ENCODE measurements at regions not wholly inside any gene's neighbourhood (a gene's known extent, or its start where the extent isn't known, plus 50 kb on each side); places are given as distances from the start of the nearest gene placed in this dataset.

GRCh38 chr7:53740971-53741370, 705.5 kb downstream of the POM121L12 start:
- Mint-ChIP-seq H3K27me3 (no peaks in the 10 kb centered on the region), H3K4me1 (no peaks in the 10 kb centered on the region), H3K36me3 (ENCODE audit: low read depth) (no peaks in the 10 kb centered on the region), H3K4me3 (no peak overlapping the region), H3K27ac (no peak overlapping the region), H3K9me3 (ENCODE audit: low read depth) (peaks cover 20% of the 10 kb centered on the region)
- DNase-seq (no peak), ATAC-seq (no peak)
- POLR2A ChIA-PET: no interaction called here
- CTCF ChIA-PET: interaction anchor here (0.5 kb wide), 1 partner anchor 1019 kb away, joined by 3 read pairs; no protein-coding TSS in a partner anchor
- intact Hi-C loops (cut with DNase I, micrococcal nuclease): no loop called here

GRCh38 chr7:53743697-53744402, 708.4 kb downstream of the POM121L12 start:
- ATAC-seq (no peak), DNase-seq (no peak)
- CTCF ChIA-PET: no interaction called here
- Mint-ChIP-seq H3K27ac (no peak overlapping the region), H3K36me3 (ENCODE audit: low read depth) (no peaks in the 10 kb centered on the region), H3K9me3 (ENCODE audit: low read depth) (peaks cover 19% of the 10 kb centered on the region), H3K4me1 (no peaks in the 10 kb centered on the region), H3K27me3 (no peaks in the 10 kb centered on the region), H3K4me3 (no peak overlapping the region)
- POLR2A ChIA-PET: no interaction called here
- intact Hi-C loops (cut with DNase I, micrococcal nuclease): no loop called here

- CTCF ChIA-PET: no interaction called here
- POLR2A ChIA-PET: no interaction called here
- Mint-ChIP-seq H3K4me3 (no peak overlapping the region), H3K4me1 (no peaks in the 10 kb centered on the region), H3K27ac (no peak overlapping the region), H3K27me3 (no peaks in the 10 kb centered on the region), H3K36me3 (ENCODE audit: low read depth) (no peaks in the 10 kb centered on the region), H3K9me3 (ENCODE audit: low read depth) (peaks cover 21% of the 10 kb centered on the region)
- DNase-seq (no peak), ATAC-seq (no peak)
- intact Hi-C loops (cut with DNase I, micrococcal nuclease): no loop called here
Measured at GRCh38 chr7:53744403-53744760, 708.9 kb downstream of the POM121L12 start.

- Mint-ChIP-seq H3K27ac (no peak overlapping the region), H3K9me3 (ENCODE audit: low read depth) (peaks cover 9% of the 10 kb centered on the region), H3K36me3 (ENCODE audit: low read depth) (no peaks in the 10 kb centered on the region), H3K4me3 (no peak overlapping the region), H3K27me3 (no peaks in the 10 kb centered on the region), H3K4me1 (no peaks in the 10 kb centered on the region)
- ChIA-PET CTCF (no interaction called here), POLR2A (no interaction called here)
- intact Hi-C loops (cut with DNase I, micrococcal nuclease): no loop called here
- DNase-seq (no peak), ATAC-seq (no peak)
Measured at GRCh38 chr7:53756946-53757345, 721.5 kb downstream of the POM121L12 start.

- intact Hi-C loops (cut with DNase I, micrococcal nuclease): no loop called here
- DNase-seq (no peak), ATAC-seq (no peak)
- H3K36me3 Mint-ChIP-seq (ENCODE audit: low read depth): no peaks in the 10 kb centered on the region
- no peak overlapping the region for H3K27ac Mint-ChIP-seq
- ChIA-PET CTCF (no interaction called here), POLR2A (no interaction called here)
- H3K4me1 Mint-ChIP-seq: no peaks in the 10 kb centered on the region
- no peaks in the 10 kb centered on the region for H3K27me3 Mint-ChIP-seq
- no peak overlapping the region for H3K4me3 Mint-ChIP-seq
- H3K9me3 Mint-ChIP-seq (ENCODE audit: low read depth): peaks cover 39% of the 10 kb centered on the region
Measured at GRCh38 chr7:53768186-53768585, 732.8 kb downstream of the POM121L12 start.

GRCh38 chr7:53771701-53772100, 736.3 kb downstream of the POM121L12 start:
- H3K4me1 Mint-ChIP-seq: no peaks in the 10 kb centered on the region
- H3K4me3 Mint-ChIP-seq: no peak overlapping the region
- H3K27ac Mint-ChIP-seq: no peak overlapping the region
- peaks cover 22% of the 10 kb centered on the region for H3K9me3 Mint-ChIP-seq (ENCODE audit: low read depth)
- no peak for DNase-seq
- H3K27me3 Mint-ChIP-seq: no peaks in the 10 kb centered on the region
- ChIA-PET CTCF (no interaction called here), POLR2A (no interaction called here)
- H3K36me3 Mint-ChIP-seq (ENCODE audit: low read depth): no peaks in the 10 kb centered on the region
- intact Hi-C loops (cut with DNase I, micrococcal nuclease): no loop called here
- ATAC-seq: no peak

- H3K27me3 Mint-ChIP-seq: no peaks in the 10 kb centered on the region
Measured at GRCh38 chr7:53776323-53776722, 740.9 kb downstream of the POM121L12 start.

GRCh38 chr7:53789741-53790140, 752.4 kb upstream of the VSTM2A start:
- ChIA-PET CTCF (no interaction called here), POLR2A (no interaction called here)
- no peaks in the 10 kb centered on the region for H3K4me1 Mint-ChIP-seq
- H3K36me3 Mint-ChIP-seq (ENCODE audit: low read depth): no peaks in the 10 kb centered on the region
- H3K27me3 Mint-ChIP-seq: no peaks in the 10 kb centered on the region
- no peak for DNase-seq
- no peak overlapping the region for H3K27ac Mint-ChIP-seq
- intact Hi-C loops (cut with DNase I, micrococcal nuclease): no loop called here
- no peak for ATAC-seq
- H3K4me3 Mint-ChIP-seq: no peak overlapping the region
- peaks cover 15% of the 10 kb centered on the region for H3K9me3 Mint-ChIP-seq (ENCODE audit: low read depth)

More at GRCh38 chr7:53776323-53776722, 740.9 kb downstream of the POM121L12 start:
- Mint-ChIP-seq H3K36me3 (ENCODE audit: low read depth) (no peaks in the 10 kb centered on the region), H3K27ac (no peak overlapping the region), H3K9me3 (ENCODE audit: low read depth) (peaks cover 10% of the 10 kb centered on the region), H3K4me3 (no peak overlapping the region), H3K4me1 (no peaks in the 10 kb centered on the region)
- no peak for ATAC-seq
- DNase-seq: no peak
- ChIA-PET CTCF (no interaction called here), POLR2A (no interaction called here)
- intact Hi-C loops (cut with DNase I, micrococcal nuclease): no loop called here

GRCh38 chr7:53794816-53795215, 747.4 kb upstream of the VSTM2A start:
- Mint-ChIP-seq H3K27ac (no peak overlapping the region), H3K9me3 (ENCODE audit: low read depth) (peaks cover 20% of the 10 kb centered on the region), H3K27me3 (no peaks in the 10 kb centered on the region), H3K36me3 (ENCODE audit: low read depth) (no peaks in the 10 kb centered on the region), H3K4me1 (no peaks in the 10 kb centered on the region), H3K4me3 (no peak overlapping the region)
- DNase-seq: no peak
- ChIA-PET CTCF (no interaction called here), POLR2A (no interaction called here)
- intact Hi-C loops (cut with DNase I, micrococcal nuclease): no loop called here
- no peak for ATAC-seq

- Mint-ChIP-seq H3K36me3 (ENCODE audit: low read depth) (no peaks in the 10 kb centered on the region), H3K4me3 (no peak overlapping the region)
Measured at GRCh38 chr7:53800746-53801145, 741.4 kb upstream of the VSTM2A start.

GRCh38 chr7:53806119-53806518, 736.1 kb upstream of the VSTM2A start:
- H3K9me3 Mint-ChIP-seq (ENCODE audit: low read depth): peaks cover 19% of the 10 kb centered on the region
- ChIA-PET CTCF (no interaction called here), POLR2A (no interaction called here)
- no peaks in the 10 kb centered on the region for H3K4me1 Mint-ChIP-seq
- no peak for ATAC-seq
- no peak overlapping the region for H3K27ac Mint-ChIP-seq
- H3K4me3 Mint-ChIP-seq: no peak overlapping the region
- no peak for DNase-seq
- intact Hi-C loops (cut with DNase I, micrococcal nuclease): no loop called here
- no peaks in the 10 kb centered on the region for H3K27me3 Mint-ChIP-seq
- no peaks in the 10 kb centered on the region for H3K36me3 Mint-ChIP-seq (ENCODE audit: low read depth)

More at GRCh38 chr7:53800746-53801145, 741.4 kb upstream of the VSTM2A start:
- ChIA-PET POLR2A (no interaction called here), CTCF (no interaction called here)
- no peak overlapping the region for H3K27ac Mint-ChIP-seq
- no peaks in the 10 kb centered on the region for H3K4me1 Mint-ChIP-seq
- DNase-seq (no peak), ATAC-seq (no peak)
- H3K27me3 Mint-ChIP-seq: no peaks in the 10 kb centered on the region
- H3K9me3 Mint-ChIP-seq (ENCODE audit: low read depth): peaks cover 18% of the 10 kb centered on the region
- intact Hi-C loops (cut with DNase I, micrococcal nuclease): no loop called here

- POLR2A ChIA-PET: no interaction called here
- Mint-ChIP-seq H3K27me3 (no peaks in the 10 kb centered on the region), H3K9me3 (ENCODE audit: low read depth) (peaks cover 20% of the 10 kb centered on the region), H3K36me3 (ENCODE audit: low read depth) (no peaks in the 10 kb centered on the region), H3K4me1 (no peaks in the 10 kb centered on the region), H3K27ac (no peak overlapping the region), H3K4me3 (no peak overlapping the region)
- intact Hi-C loops (cut with DNase I, micrococcal nuclease): no loop called here
- CTCF ChIA-PET: no interaction called here
- ATAC-seq (no peak), DNase-seq (no peak)
Measured at GRCh38 chr7:53811555-53812079, 730.6 kb upstream of the VSTM2A start.

- Mint-ChIP-seq H3K27me3 (no peaks in the 10 kb centered on the region), H3K36me3 (ENCODE audit: low read depth) (no peaks in the 10 kb centered on the region), H3K4me3 (no peak overlapping the region), H3K4me1 (no peaks in the 10 kb centered on the region), H3K9me3 (ENCODE audit: low read depth) (peaks cover 21% of the 10 kb centered on the region), H3K27ac (no peak overlapping the region)
- CTCF ChIA-PET: no interaction called here
- ATAC-seq (no peak), DNase-seq (no peak)
- POLR2A ChIA-PET: no interaction called here
- intact Hi-C loops (cut with DNase I, micrococcal nuclease): no loop called here
Measured at GRCh38 chr7:53812135-53812534, 730.0 kb upstream of the VSTM2A start.
